NCI-H1417 (cell line): ENCODE measurements at regions not wholly inside any gene's neighbourhood (a gene's known extent, or its start where the extent isn't known, plus 50 kb on each side); places are given as distances from the start of the nearest gene placed in this dataset.
"Not testable (repeated sequence)": the region's sequence is repeated elsewhere in the genome, so short reads cannot be mapped to it uniquely, and the experiment has no call there.

Experiments used
- DNase-seq, 3 experiments: peaks; one replicate each; lab custom pipeline; 2025; lab: John Stamatoyannopoulos, UW

DNA sequence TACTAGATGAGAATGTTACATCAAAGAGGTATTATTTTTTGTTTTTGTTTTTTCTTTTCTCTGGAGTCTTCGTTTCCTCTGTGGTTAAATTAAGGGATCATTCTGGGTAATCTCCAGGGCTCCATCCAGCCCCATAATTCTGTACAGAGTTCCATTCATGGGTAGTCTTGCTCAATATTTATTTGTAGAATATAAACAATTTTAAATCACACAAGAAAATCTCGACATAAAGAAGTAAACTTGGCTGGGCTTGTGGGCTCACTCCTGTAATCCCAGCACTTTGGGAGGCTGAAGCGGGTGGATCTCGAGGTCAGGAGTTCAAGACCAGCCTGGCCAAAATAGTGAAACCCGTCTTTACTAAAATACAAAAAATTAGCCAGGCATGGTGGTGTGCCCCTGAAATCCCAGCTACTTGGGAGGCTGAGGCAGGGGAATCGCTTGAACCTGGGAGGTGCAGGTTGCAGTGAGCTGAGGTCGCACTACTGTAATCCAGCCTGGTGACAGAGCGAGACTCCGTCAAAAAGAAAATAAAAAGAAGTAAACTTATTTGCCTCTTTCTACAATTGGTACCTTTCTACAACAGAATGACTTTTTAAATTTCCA is 166.8 kb upstream of the TGFBR2 start:
- no peak for DNase-seq

DNA sequence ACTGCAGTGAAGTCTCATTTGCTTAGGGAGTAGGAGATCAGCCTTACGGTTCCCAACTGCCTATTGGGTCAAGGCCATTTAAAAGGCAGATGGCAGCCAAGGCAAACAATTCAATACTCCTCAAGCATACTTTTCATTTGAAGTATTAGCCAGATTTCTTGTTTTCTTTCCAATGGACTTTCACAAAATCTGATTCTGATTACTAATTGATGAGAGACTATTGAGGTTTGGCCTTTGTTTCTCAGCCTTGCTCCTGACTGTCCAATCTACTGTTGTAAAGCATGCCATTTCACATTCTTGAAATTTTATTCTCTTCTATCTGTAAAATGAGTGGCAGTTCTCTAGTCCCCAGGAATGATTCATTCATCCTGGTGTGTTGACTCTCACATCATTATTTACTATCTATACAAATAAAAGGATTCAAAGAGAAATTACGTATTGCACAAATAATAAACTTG is 166.2 kb upstream of the TGFBR2 start:
- DNase-seq = no peak

DNA sequence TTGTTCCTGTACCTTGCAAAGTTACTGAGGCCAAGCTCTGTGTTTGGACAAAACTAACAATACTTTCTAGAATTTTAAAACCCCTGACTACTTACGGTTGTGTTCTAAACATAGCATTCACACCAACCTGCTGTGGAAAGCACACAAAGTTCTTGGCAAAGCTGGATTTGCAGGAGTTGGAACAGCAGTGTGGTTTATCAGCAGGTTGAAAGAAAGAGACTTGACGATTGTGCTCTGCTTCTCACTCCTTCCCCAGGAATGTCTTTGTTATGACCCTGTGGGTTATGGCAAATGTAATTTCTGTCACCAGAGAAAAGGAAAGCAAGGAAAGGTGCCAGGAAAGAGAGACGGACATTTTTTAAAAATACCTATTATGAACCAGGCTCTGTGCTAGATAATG is 165.5 kb upstream of the TGFBR2 start:
- no peak for DNase-seq

GRCh38 chr3:30443756-30444673 is 162.4 kb upstream of the TGFBR2 start:
- DNase-seq = no peak

GRCh38 chr3:30448450-30449289 is 157.7 kb upstream of the TGFBR2 start:
- DNase-seq = no peak

GRCh38 chr3:30449290-30449632 is 157.1 kb upstream of the TGFBR2 start:
- DNase-seq = no peak

- no peak for DNase-seq
Observed at GRCh38 chr3:30452446-30452845, 154.0 kb upstream of the TGFBR2 start.

GRCh38 chr3:30453360-30454039 is 152.9 kb upstream of the TGFBR2 start:
- no peak for DNase-seq

DNA sequence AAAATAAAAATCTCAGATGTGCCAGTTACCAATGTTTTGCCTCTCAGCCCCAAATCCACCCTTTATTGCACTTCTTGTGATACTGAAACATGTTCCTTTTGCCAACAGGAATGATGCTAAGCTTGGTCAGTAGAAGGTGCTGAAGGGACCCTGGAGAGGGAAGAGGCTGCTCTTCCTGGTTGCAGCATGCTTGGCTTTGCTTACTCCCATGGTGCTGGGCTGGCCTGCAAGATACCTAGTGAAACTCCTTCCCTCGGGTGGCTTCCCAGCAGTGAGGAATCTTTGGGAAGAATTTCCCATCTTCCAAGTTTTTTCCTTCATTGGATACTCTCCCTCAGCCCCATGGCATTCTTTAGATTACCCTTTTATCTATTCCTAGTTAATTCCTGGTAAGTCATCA is 151.8 kb upstream of the TGFBR2 start:
- no peak for DNase-seq

GRCh38 chr3:30455112-30455511 is 151.3 kb upstream of the TGFBR2 start:
- not testable (repeated sequence) for DNase-seq

- no peak for DNase-seq
Observed at GRCh38 chr3:30455840-30456239, 150.6 kb upstream of the TGFBR2 start.

- no peak for DNase-seq
Observed at GRCh38 chr3:30456264-30456663, 150.1 kb upstream of the TGFBR2 start.

- no peak for DNase-seq
Observed at GRCh38 chr3:30457081-30457480, 149.3 kb upstream of the TGFBR2 start.

GRCh38 chr3:30457726-30458125 is 148.7 kb upstream of the TGFBR2 start:
- no peak for DNase-seq

- no peak for DNase-seq
Observed at GRCh38 chr3:30458376-30459171, 147.8 kb upstream of the TGFBR2 start.

DNA sequence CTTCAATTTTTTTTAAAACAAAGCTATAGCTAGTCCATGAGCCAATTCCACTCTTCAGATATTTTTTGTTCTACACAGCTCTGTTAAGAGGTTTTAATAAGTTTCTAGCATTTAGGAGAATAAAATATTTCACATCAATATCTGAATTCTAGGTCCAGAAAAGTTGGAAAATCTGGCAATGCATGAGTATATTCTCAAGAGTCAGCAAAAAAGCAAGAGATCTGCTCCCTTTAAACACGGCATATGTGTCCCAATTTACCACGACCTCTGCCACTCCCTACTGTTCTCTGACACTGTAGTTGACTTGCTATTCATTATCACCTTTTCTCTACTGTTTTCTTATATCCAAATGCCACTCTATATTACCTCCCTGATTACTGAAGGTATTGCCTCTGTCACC is 145.1 kb upstream of the TGFBR2 start:
- no peak for DNase-seq

DNA sequence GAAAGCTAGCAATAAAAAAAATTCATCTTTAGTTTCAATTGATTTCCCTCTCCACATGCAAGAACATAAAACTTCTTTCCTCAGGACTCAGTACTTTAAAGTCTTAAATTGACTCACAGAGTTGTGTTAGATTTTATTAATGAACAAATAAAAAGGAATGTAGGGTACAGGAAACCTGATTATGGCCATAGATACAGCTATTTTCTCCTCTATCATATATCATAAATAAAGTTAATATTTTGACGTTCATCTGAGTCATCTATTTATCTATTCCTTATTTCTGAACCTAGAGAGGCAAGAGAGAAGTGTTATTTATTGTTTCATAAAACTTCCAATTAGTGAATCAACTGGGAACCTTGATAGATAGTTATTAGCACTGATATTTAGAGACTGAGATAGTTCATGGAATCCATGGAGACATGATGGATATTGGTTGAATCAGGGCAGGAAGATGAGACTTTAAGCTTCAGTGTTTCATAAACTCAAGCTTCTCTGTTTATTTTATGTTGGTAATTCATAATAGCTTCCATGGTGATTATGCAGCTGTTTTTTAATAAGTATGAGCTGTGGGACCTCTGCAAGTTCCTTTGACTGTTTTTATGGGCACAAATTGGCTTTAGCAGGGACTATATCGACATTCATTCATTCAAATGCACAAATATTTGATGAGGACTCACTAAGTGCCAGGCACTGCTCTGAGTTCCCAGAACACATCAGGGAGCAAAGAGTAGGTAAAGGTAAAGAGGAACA is 143.5 kb upstream of the TGFBR2 start:
- no peak for DNase-seq

GRCh38 chr3:30464381-30464780 is 142.0 kb upstream of the TGFBR2 start:
- no peak for DNase-seq

DNA sequence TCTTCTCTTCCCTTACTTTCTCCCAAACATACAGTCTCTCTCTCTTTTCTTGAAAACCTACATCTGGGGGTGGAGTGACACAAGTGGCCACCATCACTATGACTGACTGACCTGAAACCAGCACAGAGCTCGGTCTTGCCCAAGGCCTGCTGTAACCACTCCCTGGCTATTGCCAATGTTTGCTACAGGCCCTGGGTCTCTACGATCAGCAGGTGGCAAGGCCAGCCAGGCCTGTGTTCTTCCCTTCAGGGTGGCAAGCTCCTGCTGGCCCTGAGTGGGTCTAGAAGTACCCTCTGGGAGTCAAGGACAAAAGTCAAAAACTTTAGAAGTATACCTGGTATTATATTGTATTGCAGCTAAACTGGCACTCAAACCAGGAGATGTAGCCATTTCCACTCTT is 140.9 kb upstream of the TGFBR2 start:
- no peak for DNase-seq

GRCh38 chr3:30467596-30468238 is 138.7 kb upstream of the TGFBR2 start:
- DNase-seq = no peak
